ENCODE measurements at regions not wholly inside any gene's neighbourhood (a gene's known extent, or its start where the extent isn't known, plus 50 kb on each side); places are given as distances from the start of the nearest gene placed in this dataset.

- Histone ChIP-seq H3K4me2 (ENCODE audit: low read depth, low read length, poor library complexity, severe bottlenecking) (no peak overlapping the region), H3K9me3 (ENCODE audit: insufficient read depth, low read length) (no peaks in the 10 kb centered on the region), H3K27me3 (ENCODE audit: low read length) (no peaks in the 10 kb centered on the region), H3K36me3 (ENCODE audit: low read length) (no peaks in the 10 kb centered on the region), H2AFZ (ENCODE audit: low read depth, low read length, severe bottlenecking) (no peak overlapping the region), H3K79me2 (ENCODE audit: insufficient read depth, low read length) (no peaks in the 10 kb centered on the region), H3K9ac (ENCODE audit: low read length) (no peak overlapping the region), H3K27ac (ENCODE audit: low read depth, low read length) (no peak overlapping the region), H3K9me2 (replicated peaks; ENCODE audit: insufficient read depth, low read length) (no peaks in the 10 kb centered on the region), H3K4me3 (ENCODE audit: insufficient read depth, low read length, poor library complexity, severe bottlenecking) (no peak overlapping the region), H3F3A (ENCODE audit: insufficient read depth) (no peaks in the 10 kb centered on the region), H4K20me1 (ENCODE audit: low read depth, low read length) (no peaks in the 10 kb centered on the region)
- TF ChIP-seq, protein P1, sequence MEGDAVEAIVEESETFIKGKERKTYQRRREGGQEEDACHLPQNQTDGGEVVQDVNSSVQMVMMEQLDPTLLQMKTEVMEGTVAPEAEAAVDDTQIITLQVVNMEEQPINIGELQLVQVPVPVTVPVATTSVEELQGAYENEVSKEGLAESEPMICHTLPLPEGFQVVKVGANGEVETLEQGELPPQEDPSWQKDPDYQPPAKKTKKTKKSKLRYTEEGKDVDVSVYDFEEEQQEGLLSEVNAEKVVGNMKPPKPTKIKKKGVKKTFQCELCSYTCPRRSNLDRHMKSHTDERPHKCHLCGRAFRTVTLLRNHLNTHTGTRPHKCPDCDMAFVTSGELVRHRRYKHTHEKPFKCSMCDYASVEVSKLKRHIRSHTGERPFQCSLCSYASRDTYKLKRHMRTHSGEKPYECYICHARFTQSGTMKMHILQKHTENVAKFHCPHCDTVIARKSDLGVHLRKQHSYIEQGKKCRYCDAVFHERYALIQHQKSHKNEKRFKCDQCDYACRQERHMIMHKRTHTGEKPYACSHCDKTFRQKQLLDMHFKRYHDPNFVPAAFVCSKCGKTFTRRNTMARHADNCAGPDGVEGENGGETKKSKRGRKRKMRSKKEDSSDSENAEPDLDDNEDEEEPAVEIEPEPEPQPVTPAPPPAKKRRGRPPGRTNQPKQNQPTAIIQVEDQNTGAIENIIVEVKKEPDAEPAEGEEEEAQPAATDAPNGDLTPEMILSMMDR (IDR thresholded peaks at IDR 0.05; ENCODE audit: insufficient read depth, low read length, poor library complexity, severe bottlenecking) = no peak
- TF ChIP-seq EZH2phosphoT487 (conservative IDR thresholded peaks at IDR 0.05; ENCODE audit: low read length) = no peak
These were observed 96.8 kb upstream of the GRIA3 start for GRCh38 chrX:123087326-123087725.

DNA sequence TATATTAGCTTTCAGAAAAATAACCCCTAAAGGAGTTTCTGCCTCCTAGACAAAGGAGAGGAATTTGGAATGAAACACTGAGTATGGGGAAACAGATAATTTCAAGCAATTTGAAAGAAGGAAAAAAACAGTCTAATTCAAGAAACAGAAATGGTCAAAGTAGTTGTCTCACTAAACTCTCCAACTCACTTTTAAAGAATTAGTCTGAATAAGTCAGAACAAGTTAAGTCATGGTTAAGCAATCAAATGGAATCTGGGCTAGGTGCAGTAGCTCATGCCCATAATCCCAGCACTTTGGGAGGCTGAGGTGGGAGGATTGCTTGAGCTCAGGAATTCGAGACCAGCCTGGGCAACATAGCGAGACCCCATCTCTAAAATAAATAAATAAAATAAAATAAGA is 95.7 kb upstream of the GRIA3 start:
- Histone ChIP-seq H3F3A (ENCODE audit: insufficient read depth) (no peaks in the 10 kb centered on the region), H3K27ac (ENCODE audit: low read depth, low read length) (no peak overlapping the region), H3K9me2 (replicated peaks; ENCODE audit: insufficient read depth, low read length) (no peaks in the 10 kb centered on the region), H3K4me3 (ENCODE audit: insufficient read depth, low read length, poor library complexity, severe bottlenecking) (no peak overlapping the region), H4K20me1 (ENCODE audit: low read depth, low read length) (no peaks in the 10 kb centered on the region), H3K9ac (ENCODE audit: low read length) (no peak overlapping the region), H3K27me3 (ENCODE audit: low read length) (no peaks in the 10 kb centered on the region), H3K9me3 (ENCODE audit: insufficient read depth, low read length) (no peaks in the 10 kb centered on the region), H2AFZ (ENCODE audit: low read depth, low read length, severe bottlenecking) (no peak overlapping the region), H3K79me2 (ENCODE audit: insufficient read depth, low read length) (no peaks in the 10 kb centered on the region), H3K4me2 (ENCODE audit: low read depth, low read length, poor library complexity, severe bottlenecking) (no peak overlapping the region), H3K36me3 (ENCODE audit: low read length) (no peaks in the 10 kb centered on the region)
- no peak for TF ChIP-seq EZH2phosphoT487 (conservative IDR thresholded peaks at IDR 0.05; ENCODE audit: low read length)
- TF ChIP-seq, protein P1 (IDR thresholded peaks at IDR 0.05; ENCODE audit: insufficient read depth, low read length, poor library complexity, severe bottlenecking) = no peak

- H3K27ac ChIP-seq (ENCODE audit: low read depth, low read length) = no peak overlapping the region
- no peak overlapping the region for H3K9ac ChIP-seq (ENCODE audit: low read length)
- no peak overlapping the region for H3K4me3 ChIP-seq (ENCODE audit: insufficient read depth, low read length, poor library complexity, severe bottlenecking)
- no peaks in the 10 kb centered on the region for H3K79me2 ChIP-seq (ENCODE audit: insufficient read depth, low read length)
- no peaks in the 10 kb centered on the region for H3K9me2 ChIP-seq (replicated peaks; ENCODE audit: insufficient read depth, low read length)
- no peak overlapping the region for H3K4me2 ChIP-seq (ENCODE audit: low read depth, low read length, poor library complexity, severe bottlenecking)
- no peaks in the 10 kb centered on the region for H4K20me1 ChIP-seq (ENCODE audit: low read depth, low read length)
- no peak overlapping the region for H2AFZ ChIP-seq (ENCODE audit: low read depth, low read length, severe bottlenecking)
- H3K9me3 ChIP-seq (ENCODE audit: insufficient read depth, low read length) = no peaks in the 10 kb centered on the region
- no peaks in the 10 kb centered on the region for H3K27me3 ChIP-seq (ENCODE audit: low read length)
- TF ChIP-seq EZH2phosphoT487 (conservative IDR thresholded peaks at IDR 0.05; ENCODE audit: low read length) = no peak
- no peaks in the 10 kb centered on the region for H3K36me3 ChIP-seq (ENCODE audit: low read length)
- H3F3A ChIP-seq (ENCODE audit: insufficient read depth) = no peaks in the 10 kb centered on the region
These were observed 95.1 kb upstream of the GRIA3 start for GRCh38 chrX:123088930-123089329.

DNA sequence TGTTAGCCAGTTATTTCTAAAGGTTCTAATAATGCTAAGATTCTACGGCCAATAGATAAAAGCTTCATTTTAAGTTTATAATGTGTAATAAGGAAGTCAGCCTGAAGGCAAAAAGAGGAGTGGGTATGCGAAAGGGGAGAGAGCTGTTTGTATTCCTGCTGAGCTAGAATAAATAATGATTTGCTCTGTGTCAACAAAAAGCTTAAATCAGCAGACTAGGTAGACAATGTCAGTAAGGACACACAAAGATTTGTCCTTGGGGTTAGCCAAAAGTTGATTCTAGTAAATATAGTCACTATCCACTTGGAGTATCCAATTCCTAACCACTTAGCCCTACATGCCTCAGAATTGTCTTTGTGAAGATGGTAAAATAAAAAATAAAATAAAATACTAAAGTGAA is 90.3 kb upstream of the GRIA3 start:
- Histone ChIP-seq H3K27ac (ENCODE audit: low read depth, low read length) (no peak overlapping the region), H3K27me3 (ENCODE audit: low read length) (no peaks in the 10 kb centered on the region), H3K36me3 (ENCODE audit: low read length) (no peaks in the 10 kb centered on the region), H3K9me2 (replicated peaks; ENCODE audit: insufficient read depth, low read length) (no peaks in the 10 kb centered on the region), H2AFZ (ENCODE audit: low read depth, low read length, severe bottlenecking) (no peak overlapping the region), H3K79me2 (ENCODE audit: insufficient read depth, low read length) (no peaks in the 10 kb centered on the region), H4K20me1 (ENCODE audit: low read depth, low read length) (no peaks in the 10 kb centered on the region), H3F3A (ENCODE audit: insufficient read depth) (no peaks in the 10 kb centered on the region), H3K4me3 (ENCODE audit: insufficient read depth, low read length, poor library complexity, severe bottlenecking) (no peak overlapping the region), H3K9ac (ENCODE audit: low read length) (no peak overlapping the region), H3K9me3 (ENCODE audit: insufficient read depth, low read length) (no peaks in the 10 kb centered on the region), H3K4me2 (ENCODE audit: low read depth, low read length, poor library complexity, severe bottlenecking) (no peak overlapping the region)
- TF ChIP-seq, protein P1 (IDR thresholded peaks at IDR 0.05; ENCODE audit: insufficient read depth, low read length, poor library complexity, severe bottlenecking) = no peak
- no peak for TF ChIP-seq EZH2phosphoT487 (conservative IDR thresholded peaks at IDR 0.05; ENCODE audit: low read length)
